GM13977 (cell line): ENCODE measurements at regions not wholly inside any gene's neighbourhood (a gene's known extent, or its start where the extent isn't known, plus 50 kb on each side); places are given as distances from the start of the nearest gene placed in this dataset.

Experiments
- DNase-seq: peaks from one replicate; pipeline ENCODE4 v3.0.0; 2012; ENCODE audit warnings: low spot score
- CTCF ChIP-seq: IDR thresholded peaks from 2 replicates; pipeline ENCODE4 v1.5.1; 2012; ENCODE audit warnings: mild to moderate bottlenecking, control low read depth; ENCODE audit not compliant: insufficient read depth; ENCODE audit errors: extremely low read depth, missing control alignments
- in situ Hi-C: fragments of 300-500 bp; cut with MboI; formaldehyde crosslinking; loops from one replicate; pipeline ENCODE4 v1.12.0; 2022; ENCODE audit warnings: low sequenced_read_pairs, low pct_unique_long_range_greater_than_20kb, mixed read lengths, inconsistent platforms; ENCODE audit not compliant: unreplicated experiment

GRCh38 chr7:45240926-45241325, 83.3 kb downstream of the RAMP3 start:
- no peak for TF ChIP-seq CTCF
- DNase-seq: no peak
- in situ Hi-C loops: no loop called here

GRCh38 chr7:45241339-45242109, 83.9 kb downstream of the RAMP3 start:
- TF ChIP-seq CTCF: no peak
- in situ Hi-C loops: no loop called here
- DNase-seq: no peak

GRCh38 chr7:45242261-45242660, 84.7 kb downstream of the RAMP3 start:
- no peak for TF ChIP-seq CTCF
- in situ Hi-C loops: no loop called here
- DNase-seq: no peak

- in situ Hi-C loops: no loop called here
- DNase-seq: no peak
- TF ChIP-seq CTCF: no peak
These were observed 85.1 kb downstream of the RAMP3 start for GRCh38 chr7:45242698-45243097.

GRCh38 chr7:45244981-45245380, 87.4 kb downstream of the RAMP3 start:
- in situ Hi-C loops: no loop called here
- TF ChIP-seq CTCF: no peak

GRCh38 chr7:45246339-45246738, 88.7 kb downstream of the RAMP3 start:
- in situ Hi-C loops: no loop called here
- no peak for TF ChIP-seq CTCF
- no peak for DNase-seq

More at GRCh38 chr7:45244981-45245380, 87.4 kb downstream of the RAMP3 start:
- no peak for DNase-seq
